Osteocyte (in vitro differentiated cells): ENCODE measurements at regions not wholly inside any gene's neighbourhood (a gene's known extent, or its start where the extent isn't known, plus 50 kb on each side); places are given as distances from the start of the nearest gene placed in this dataset.
"Not testable (repeated sequence)": the region's sequence is repeated elsewhere in the genome, so short reads cannot be mapped to it uniquely, and the experiment has no call there.

Experiments
- DNase-seq: peaks from one replicate; pipeline ENCODE4 v3.0.0; 2021; ENCODE audit warnings: mixed read lengths; ENCODE audit not compliant: unreplicated experiment; ENCODE audit errors: extremely low spot score
- H3K27ac Mint-ChIP-seq: one replicate; pipeline ENCODE4 v1.8.0; 2021; ENCODE audit warnings: mild to moderate bottlenecking, mixed read lengths; ENCODE audit not compliant: unreplicated experiment
- H3K27me3 Mint-ChIP-seq: one replicate; pipeline ENCODE4 v1.8.0; 2021; ENCODE audit warnings: mixed read lengths; ENCODE audit not compliant: unreplicated experiment
- H3K36me3 Mint-ChIP-seq: one replicate; pipeline ENCODE4 v1.8.0; 2021; ENCODE audit warnings: mixed read lengths; ENCODE audit not compliant: unreplicated experiment
- H3K4me1 Mint-ChIP-seq: one replicate; pipeline ENCODE4 v1.8.0; 2021; ENCODE audit warnings: mixed read lengths; ENCODE audit not compliant: unreplicated experiment
- H3K4me3 Mint-ChIP-seq: one replicate; pipeline ENCODE4 v1.8.0; 2021; ENCODE audit warnings: mild to moderate bottlenecking, moderate library complexity, mixed read lengths; ENCODE audit not compliant: unreplicated experiment
- H3K9me3 Mint-ChIP-seq: one replicate; pipeline ENCODE4 v1.8.0; 2021; ENCODE audit warnings: mixed read lengths; ENCODE audit not compliant: unreplicated experiment
- CTCF ChIP-seq: fragments of 200-600 bp; sonication (generic); IDR thresholded peaks from 2 replicates; pipeline ENCODE4 v1.5.0; 2021; ENCODE audit warnings: antibody characterized with exemption, mild to moderate bottlenecking, moderate library complexity

- H3K27ac Mint-ChIP-seq = no peak overlapping the region
Observed at GRCh38 chr16:73101568-73101967, 53.6 kb upstream of the ZFHX3 start.

DNA sequence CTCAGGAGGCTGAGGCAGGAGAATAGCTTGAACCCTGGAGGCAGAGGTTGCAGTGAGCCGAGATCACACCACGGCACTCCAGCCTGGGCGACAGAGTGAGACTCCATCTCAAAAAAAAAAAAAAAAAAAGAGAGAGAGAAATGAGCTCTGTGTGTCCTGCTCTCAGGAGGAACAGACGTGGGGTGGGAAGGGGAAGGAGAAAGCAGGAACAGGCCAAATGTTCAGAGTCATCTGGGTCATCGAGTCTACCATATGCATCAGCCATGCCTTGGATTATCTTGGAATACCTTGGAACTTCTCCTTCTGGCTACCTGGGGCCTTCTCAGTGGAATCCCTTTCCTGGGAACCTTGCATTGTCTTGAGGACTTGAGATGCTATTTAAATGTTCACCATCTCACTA lies 51.7 kb upstream of the ZFHX3 start:
- not testable (repeated sequence) for H3K27me3 Mint-ChIP-seq, H3K36me3 Mint-ChIP-seq, H3K9me3 Mint-ChIP-seq, H3K4me3 Mint-ChIP-seq, H3K27ac Mint-ChIP-seq, DNase-seq
- H3K4me1 Mint-ChIP-seq = peaks cover 20% of the 10 kb centered on the region

More at GRCh38 chr16:73101568-73101967, 53.6 kb upstream of the ZFHX3 start:
- no peak for DNase-seq
- H3K4me3 Mint-ChIP-seq = no peak overlapping the region
- peaks cover under 1% of the 10 kb centered on the region for H3K4me1 Mint-ChIP-seq
- TF ChIP-seq CTCF = no peak
- peaks cover 2% of the 10 kb centered on the region for H3K27me3 Mint-ChIP-seq
- no peaks in the 10 kb centered on the region for H3K9me3 Mint-ChIP-seq
- peaks cover 3% of the 10 kb centered on the region for H3K36me3 Mint-ChIP-seq
